AG08396 (cell line): ENCODE measurements at regions not wholly inside any gene's neighbourhood (a gene's known extent, or its start where the extent isn't known, plus 50 kb on each side); places are given as distances from the start of the nearest gene placed in this dataset.
"Not testable (repeated sequence)": the region's sequence is repeated elsewhere in the genome, so short reads cannot be mapped to it uniquely, and the experiment has no call there.

Experiments
- DNase-seq: peaks from one replicate; pipeline ENCODE4 v3.0.0; 2012; ENCODE audit warnings: low spot score, mixed read lengths

GRCh38 chr10:131363416-131363815, 51.9 kb upstream of the TCERG1L start:
- no peak for DNase-seq

GRCh38 chr10:131371571-131371970, 60.0 kb upstream of the TCERG1L start:
- no peak for DNase-seq

GRCh38 chr10:131381576-131381975, 70.1 kb upstream of the TCERG1L start:
- no peak for DNase-seq

GRCh38 chr10:131385161-131385872, 73.8 kb upstream of the TCERG1L start:
- not testable (repeated sequence) for DNase-seq

- DNase-seq, result no peak
These were observed 75.6 kb upstream of the TCERG1L start for GRCh38 chr10:131387018-131387529.

- no peak for DNase-seq
These were observed 80.4 kb upstream of the TCERG1L start for GRCh38 chr10:131391936-131392335.

- no peak for DNase-seq
These were observed 84.9 kb upstream of the TCERG1L start for GRCh38 chr10:131396121-131397050.

- no peak for DNase-seq
These were observed 86.6 kb upstream of the TCERG1L start for GRCh38 chr10:131398166-131398565.

GRCh38 chr10:131399981-131400380, 88.5 kb upstream of the TCERG1L start:
- no peak for DNase-seq

GRCh38 chr10:131400513-131400912, 89.0 kb upstream of the TCERG1L start:
- DNase-seq, result no peak

GRCh38 chr10:131402771-131403650, 91.5 kb upstream of the TCERG1L start:
- DNase-seq, result no peak

- DNase-seq, result no peak
These were observed 92.4 kb upstream of the TCERG1L start for GRCh38 chr10:131403936-131404335.

- DNase-seq, result no peak
These were observed 93.4 kb upstream of the TCERG1L start for GRCh38 chr10:131404886-131405285.

- DNase-seq, result no peak
These were observed 95.3 kb upstream of the TCERG1L start for GRCh38 chr10:131406676-131407392.

- DNase-seq, result no peak
These were observed 107.2 kb upstream of the TCERG1L start for GRCh38 chr10:131418681-131419080.

GRCh38 chr10:131419797-131420196, 108.3 kb upstream of the TCERG1L start:
- DNase-seq, result no peak

GRCh38 chr10:131420867-131421266, 109.3 kb upstream of the TCERG1L start:
- DNase-seq, result no peak

- DNase-seq, result no peak
These were observed 109.9 kb upstream of the TCERG1L start for GRCh38 chr10:131421381-131421780.

- DNase-seq, result no peak
These were observed 111.2 kb upstream of the TCERG1L start for GRCh38 chr10:131422731-131423130.

- DNase-seq, result no peak
These were observed 112.5 kb upstream of the TCERG1L start for GRCh38 chr10:131424053-131424452.

GRCh38 chr10:131424836-131425491, 113.4 kb upstream of the TCERG1L start:
- DNase-seq, result no peak
